ENCODE measurements at regions not wholly inside any gene's neighbourhood (a gene's known extent, or its start where the extent isn't known, plus 50 kb on each side); places are given as distances from the start of the nearest gene placed in this dataset.

DNA sequence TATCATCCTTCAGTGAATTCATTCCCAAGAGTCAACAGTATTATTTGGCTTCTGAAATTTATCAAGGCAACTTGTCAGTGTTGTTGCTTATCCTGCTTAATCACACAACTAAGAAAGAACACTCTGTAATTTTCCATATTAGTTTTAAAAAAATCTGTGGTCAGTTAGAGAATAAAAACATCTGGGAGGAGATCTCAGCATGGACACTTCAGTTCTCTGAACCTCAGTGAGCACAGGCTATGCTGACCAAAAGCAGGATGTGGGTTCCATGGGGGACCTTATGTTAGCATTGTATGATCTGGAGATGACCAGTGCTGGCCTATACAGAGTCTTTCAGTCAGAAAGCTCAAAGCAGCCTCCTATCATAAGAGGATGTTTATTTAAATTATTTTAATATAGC, 79.1 kb upstream of the KLHL14 start:
- peaks cover 11% of the 10 kb centered on the region for H3K4me1 Mint-ChIP-seq
- TF ChIP-seq, protein P1, sequence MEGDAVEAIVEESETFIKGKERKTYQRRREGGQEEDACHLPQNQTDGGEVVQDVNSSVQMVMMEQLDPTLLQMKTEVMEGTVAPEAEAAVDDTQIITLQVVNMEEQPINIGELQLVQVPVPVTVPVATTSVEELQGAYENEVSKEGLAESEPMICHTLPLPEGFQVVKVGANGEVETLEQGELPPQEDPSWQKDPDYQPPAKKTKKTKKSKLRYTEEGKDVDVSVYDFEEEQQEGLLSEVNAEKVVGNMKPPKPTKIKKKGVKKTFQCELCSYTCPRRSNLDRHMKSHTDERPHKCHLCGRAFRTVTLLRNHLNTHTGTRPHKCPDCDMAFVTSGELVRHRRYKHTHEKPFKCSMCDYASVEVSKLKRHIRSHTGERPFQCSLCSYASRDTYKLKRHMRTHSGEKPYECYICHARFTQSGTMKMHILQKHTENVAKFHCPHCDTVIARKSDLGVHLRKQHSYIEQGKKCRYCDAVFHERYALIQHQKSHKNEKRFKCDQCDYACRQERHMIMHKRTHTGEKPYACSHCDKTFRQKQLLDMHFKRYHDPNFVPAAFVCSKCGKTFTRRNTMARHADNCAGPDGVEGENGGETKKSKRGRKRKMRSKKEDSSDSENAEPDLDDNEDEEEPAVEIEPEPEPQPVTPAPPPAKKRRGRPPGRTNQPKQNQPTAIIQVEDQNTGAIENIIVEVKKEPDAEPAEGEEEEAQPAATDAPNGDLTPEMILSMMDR (IDR thresholded peaks at IDR 0.05; ENCODE audit: unreplicated experiment in 3 of 3): no peak
- no peaks in the 10 kb centered on the region for H3K36me3 Mint-ChIP-seq (ENCODE audit: low read depth)
- H3K27ac Mint-ChIP-seq: no peak overlapping the region
- peaks cover 15% of the 10 kb centered on the region for H3K9me3 Mint-ChIP-seq
- no peak overlapping the region for H3K4me3 Mint-ChIP-seq
- H3K27me3 Mint-ChIP-seq (ENCODE audit: low read depth): peaks cover 3% of the 10 kb centered on the region

DNA sequence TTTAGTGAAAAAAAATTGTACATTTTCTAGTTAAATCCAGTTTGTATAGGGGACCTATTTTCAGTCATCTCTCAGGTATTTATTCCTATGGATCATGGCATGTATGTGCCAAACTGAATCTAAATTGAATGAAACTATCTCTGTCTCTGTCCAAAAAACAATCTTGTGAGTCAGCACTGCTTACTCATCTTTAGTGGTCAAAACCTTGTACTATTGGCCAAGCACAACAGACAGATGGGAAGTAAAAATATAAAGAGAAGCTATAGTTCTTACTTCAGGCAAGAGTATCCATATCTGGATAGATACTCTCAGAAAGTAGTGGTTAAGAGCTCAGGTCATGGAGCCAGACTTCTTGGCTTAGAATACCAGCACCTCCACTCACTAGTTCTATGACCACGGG, 76.0 kb upstream of the KLHL14 start:
- H3K27me3 Mint-ChIP-seq (ENCODE audit: low read depth): no peaks in the 10 kb centered on the region

DNA sequence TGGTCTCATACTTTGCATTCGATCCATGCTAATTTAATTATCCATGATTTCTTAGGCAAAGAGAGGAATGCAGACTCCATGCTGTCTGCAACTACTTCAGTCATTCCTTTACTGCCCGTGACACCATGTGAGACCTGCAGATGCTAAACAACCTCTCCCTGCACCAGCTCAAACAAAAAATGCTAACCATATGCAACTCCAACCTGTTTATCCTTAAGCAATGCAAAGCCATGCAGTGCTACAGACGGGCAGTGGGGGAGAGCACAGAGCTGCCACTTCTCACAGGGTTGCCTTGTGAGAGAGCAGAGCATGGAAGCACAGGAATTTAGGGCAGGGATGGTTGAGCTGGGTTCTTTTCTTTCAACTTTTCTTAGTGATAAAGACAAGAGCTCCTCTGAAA, 74.9 kb upstream of the KLHL14 start:
- H3K36me3 Mint-ChIP-seq (ENCODE audit: low read depth): no peaks in the 10 kb centered on the region
- peak overlapping the region in 2 of 3 experiments; percentile 19 to 45 for H3K27ac Mint-ChIP-seq
- peaks cover 15% of the 10 kb centered on the region for H3K4me1 Mint-ChIP-seq
- peaks cover 11% of the 10 kb centered on the region for H3K9me3 Mint-ChIP-seq
- H3K27me3 Mint-ChIP-seq (ENCODE audit: low read depth): no peaks in the 10 kb centered on the region
- H3K4me3 Mint-ChIP-seq: peak overlapping the region in 1 of 3 experiments; percentile 0
- TF ChIP-seq, protein P1 (IDR thresholded peaks at IDR 0.05; ENCODE audit: unreplicated experiment in 3 of 3): no peak

More for the DNA sequence above, 76.0 kb upstream of the KLHL14 start:
- no peaks in the 10 kb centered on the region for H3K36me3 Mint-ChIP-seq (ENCODE audit: low read depth)
- TF ChIP-seq, protein P1 (IDR thresholded peaks at IDR 0.05; ENCODE audit: unreplicated experiment in 3 of 3): no peak
- peaks cover 11% of the 10 kb centered on the region for H3K9me3 Mint-ChIP-seq
- peaks cover 15% of the 10 kb centered on the region for H3K4me1 Mint-ChIP-seq
- H3K27ac Mint-ChIP-seq: no peak overlapping the region
- H3K4me3 Mint-ChIP-seq: no peak overlapping the region

DNA sequence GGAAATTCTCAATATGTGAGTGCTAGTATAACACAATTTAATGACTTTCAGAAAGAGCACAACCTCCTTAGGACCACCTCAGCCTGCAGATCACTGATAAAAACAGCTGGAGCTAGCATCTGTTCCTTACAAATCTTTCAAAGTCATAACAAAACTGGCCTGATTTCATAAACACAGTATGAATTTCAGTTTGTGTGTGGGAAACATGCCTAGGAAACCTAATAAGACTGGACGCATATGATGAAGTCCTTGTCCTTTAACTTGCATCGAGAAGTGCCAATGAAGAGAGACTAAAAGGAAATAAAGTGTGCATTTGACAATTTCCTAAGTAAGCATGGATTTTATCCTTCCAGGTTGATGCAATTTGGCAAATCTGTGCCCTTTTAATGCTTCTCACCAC, 74.1 kb upstream of the KLHL14 start:
- Mint-ChIP-seq H3K27ac (peak overlapping the region in 2 of 3 experiments; percentile 19 to 45), H3K9me3 (peaks cover 9% of the 10 kb centered on the region), H3K36me3 (ENCODE audit: low read depth) (no peaks in the 10 kb centered on the region), H3K4me3 (no peak overlapping the region), H3K4me1 (peaks cover 15% of the 10 kb centered on the region), H3K27me3 (ENCODE audit: low read depth) (no peaks in the 10 kb centered on the region)
- TF ChIP-seq, protein P1 (IDR thresholded peaks at IDR 0.05; ENCODE audit: unreplicated experiment in 3 of 3): no peak

DNA sequence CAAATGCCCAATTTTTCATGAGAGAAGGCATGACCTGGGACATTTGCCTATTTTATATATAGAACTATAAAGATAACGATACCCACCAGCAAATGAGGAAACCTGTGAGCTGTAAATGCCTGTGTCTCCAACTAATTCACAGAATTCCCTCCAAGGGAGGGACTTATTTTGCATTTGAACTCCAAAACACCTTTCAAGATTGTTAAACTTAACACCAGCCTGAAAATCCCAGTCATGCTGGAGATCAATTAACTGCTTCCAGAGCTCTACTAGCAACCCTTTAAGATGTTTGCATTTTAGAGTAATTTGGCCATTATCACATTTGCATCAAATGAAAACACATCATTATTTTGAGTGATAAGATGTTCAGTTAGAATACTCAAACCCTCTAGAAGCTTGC, 68.1 kb upstream of the KLHL14 start:
- H3K27ac Mint-ChIP-seq: no peak overlapping the region
- H3K27me3 Mint-ChIP-seq (ENCODE audit: low read depth): no peaks in the 10 kb centered on the region
- no peaks in the 10 kb centered on the region for H3K4me1 Mint-ChIP-seq
- no peak overlapping the region for H3K4me3 Mint-ChIP-seq
- H3K36me3 Mint-ChIP-seq (ENCODE audit: low read depth): no peaks in the 10 kb centered on the region
- no peaks in the 10 kb centered on the region for H3K9me3 Mint-ChIP-seq
- TF ChIP-seq, protein P1 (IDR thresholded peaks at IDR 0.05; ENCODE audit: unreplicated experiment in 3 of 3): no peak

DNA sequence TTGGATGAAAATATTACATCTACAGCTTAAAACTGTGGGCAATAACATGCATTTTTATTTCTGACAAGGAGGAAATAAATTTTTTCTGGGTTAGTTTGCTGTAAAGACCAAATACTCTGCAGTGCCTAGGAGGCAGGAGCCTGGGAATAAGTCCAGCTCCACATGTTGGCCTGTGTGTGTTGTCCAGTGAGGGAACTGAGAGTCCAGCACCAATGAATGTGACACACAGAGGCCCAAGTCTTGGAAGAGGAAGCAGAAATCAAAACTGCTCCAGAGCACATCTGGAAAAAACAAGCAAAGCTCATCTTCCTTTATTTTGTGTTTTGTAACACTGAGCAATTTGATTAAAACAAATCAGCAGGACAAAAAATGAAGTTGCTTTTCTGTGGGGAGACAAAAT, 63.1 kb upstream of the KLHL14 start:
- Mint-ChIP-seq H3K27ac (no peak overlapping the region), H3K9me3 (peaks cover 3% of the 10 kb centered on the region), H3K36me3 (ENCODE audit: low read depth) (no peaks in the 10 kb centered on the region), H3K4me3 (no peak overlapping the region), H3K27me3 (ENCODE audit: low read depth) (no peaks in the 10 kb centered on the region), H3K4me1 (no peaks in the 10 kb centered on the region)
- TF ChIP-seq, protein P1 (IDR thresholded peaks at IDR 0.05; ENCODE audit: unreplicated experiment in 3 of 3): no peak
